Astrocyte (in vitro differentiated cells and primary cell): ENCODE measurements at regions not wholly inside any gene's neighbourhood (a gene's known extent, or its start where the extent isn't known, plus 50 kb on each side); places are given as distances from the start of the nearest gene placed in this dataset.

ENCODE experiments used
- DNase-seq: peaks from one replicate; pipeline ENCODE4 v3.0.0-alpha.2; 2010; ENCODE audit warnings: low read depth
- FAIRE-seq: peaks from 2 replicates; lab custom pipeline; 2011; peaks lifted over from hg19 to GRCh38; lab: Jason Lieb, UNC
- H2AFZ ChIP-seq: 2 replicates; pipeline ENCODE4 v1.6.0; 2012; ENCODE audit warnings: low read depth, low read length, inconsistent platforms
- H3K27ac ChIP-seq: 2 replicates; pipeline ENCODE4 v1.5.1; 2011; ENCODE audit warnings: low read depth, low read length, inconsistent platforms
- H3K27me3 ChIP-seq: 2 replicates; pipeline ENCODE4 v1.6.0; 2011; ENCODE audit warnings: low read length, inconsistent platforms; ENCODE audit not compliant: insufficient read depth
- H3K36me3 ChIP-seq: 2 replicates; pipeline ENCODE4 v1.5.1; 2011; ENCODE audit warnings: low read length, inconsistent platforms; ENCODE audit not compliant: insufficient read depth
- H3K4me1 ChIP-seq: 2 replicates; pipeline ENCODE4 v1.5.1; 2011; ENCODE audit warnings: low read length, inconsistent platforms; ENCODE audit not compliant: insufficient read depth
- H3K4me2 ChIP-seq: 2 replicates; pipeline ENCODE4 v1.6.0; 2012; ENCODE audit warnings: low read length, inconsistent platforms
- H3K4me3 ChIP-seq: 2 replicates; pipeline ENCODE4 v1.5.1; 2011; ENCODE audit warnings: low read depth, mild to moderate bottlenecking, low read length, inconsistent platforms; ENCODE audit not compliant: insufficient read depth
- H3K79me2 ChIP-seq: 2 replicates; pipeline ENCODE4 v1.6.0; 2012; ENCODE audit warnings: mild to moderate bottlenecking, low read length, inconsistent platforms; ENCODE audit not compliant: insufficient read depth
- H3K9ac ChIP-seq: 2 replicates; pipeline ENCODE4 v1.6.0; 2012; ENCODE audit warnings: mild to moderate bottlenecking, low read length, inconsistent platforms
- H3K9me3 ChIP-seq: 2 replicates; pipeline ENCODE4 v1.5.1; 2012; ENCODE audit warnings: low read depth, mild to moderate bottlenecking, low read length, inconsistent platforms; ENCODE audit not compliant: insufficient read depth
- H4K20me1 ChIP-seq: 2 replicates; pipeline ENCODE4 v1.6.0; 2012; ENCODE audit warnings: low read length, inconsistent platforms; ENCODE audit not compliant: insufficient read depth
- H3K27ac Mint-ChIP-seq: one replicate; pipeline ENCODE4 v1.8.0; 2021; ENCODE audit warnings: mild to moderate bottlenecking, mixed read lengths; ENCODE audit not compliant: unreplicated experiment
- H3K27me3 Mint-ChIP-seq: one replicate; pipeline ENCODE4 v1.8.0; 2021; ENCODE audit warnings: low read depth, mixed read lengths; ENCODE audit not compliant: unreplicated experiment
- H3K36me3 Mint-ChIP-seq: one replicate; pipeline ENCODE4 v1.8.0; 2021; ENCODE audit warnings: low read depth, mixed read lengths; ENCODE audit not compliant: unreplicated experiment
- H3K4me1 Mint-ChIP-seq: one replicate; pipeline ENCODE4 v1.8.0; 2021; ENCODE audit warnings: low read depth, mixed read lengths; ENCODE audit not compliant: unreplicated experiment
- H3K4me3 Mint-ChIP-seq: one replicate; pipeline ENCODE4 v1.8.0; 2021; ENCODE audit warnings: mild to moderate bottlenecking, moderate library complexity, mixed read lengths; ENCODE audit not compliant: unreplicated experiment
- H3K9me3 Mint-ChIP-seq: one replicate; pipeline ENCODE4 v1.8.0; 2021; ENCODE audit warnings: mild to moderate bottlenecking, mixed read lengths; ENCODE audit not compliant: unreplicated experiment
- EZH2 ChIP-seq: IDR thresholded peaks from 2 replicates; pipeline ENCODE4 v1.6.1; 2012; ENCODE audit warnings: mild to moderate bottlenecking, low read length, inconsistent platforms; ENCODE audit not compliant: insufficient read depth
- TF ChIP-seq, protein P1 (sequence below): IDR thresholded peaks from 2 replicates; pipeline ENCODE4 v1.5.1; 2011; ENCODE audit warnings: low read depth, mild to moderate bottlenecking, inconsistent platforms, low read length, moderate library complexity; ENCODE audit not compliant: insufficient read depth

DNA sequence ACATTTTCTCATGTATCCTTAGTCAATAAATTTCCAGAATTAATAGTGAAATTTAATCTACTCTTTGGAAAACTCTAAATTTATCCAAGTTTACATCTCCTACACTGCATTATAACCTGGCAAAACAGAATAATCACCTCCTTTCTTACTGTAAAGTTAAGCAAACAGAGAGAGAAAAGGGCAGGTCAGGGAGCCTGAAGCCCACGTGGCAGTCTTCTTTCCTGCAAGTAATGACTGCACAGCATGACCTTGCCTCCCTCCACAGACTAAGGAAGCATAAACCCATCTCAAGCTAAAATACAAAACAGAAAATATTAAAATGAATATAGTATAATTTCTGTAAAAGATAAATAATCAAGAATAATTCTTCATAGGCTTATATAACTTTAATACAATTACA lies 1153.0 kb downstream of the C4orf33 start:
- H3K4me3 Mint-ChIP-seq, result no peak overlapping the region
- Histone ChIP-seq H3K36me3 (no peaks in the 10 kb centered on the region), H3K79me2 (no peaks in the 10 kb centered on the region), H3K9me3 (no peaks in the 10 kb centered on the region), H3K9ac (no peak overlapping the region), H4K20me1 (no peaks in the 10 kb centered on the region), H3K4me3 (no peak overlapping the region), H3K27me3 (no peaks in the 10 kb centered on the region), H3K4me2 (no peak overlapping the region), H3K4me1 (no peaks in the 10 kb centered on the region), H3K27ac (no peak overlapping the region), H2AFZ (no peak overlapping the region)
- peaks cover 5% of the 10 kb centered on the region for H3K9me3 Mint-ChIP-seq
- H3K4me1 Mint-ChIP-seq, result no peaks in the 10 kb centered on the region
- no peak for FAIRE-seq
- H3K27me3 Mint-ChIP-seq, result no peaks in the 10 kb centered on the region
- no peak for DNase-seq
- H3K27ac Mint-ChIP-seq, result no peak overlapping the region
- TF ChIP-seq, protein P1, sequence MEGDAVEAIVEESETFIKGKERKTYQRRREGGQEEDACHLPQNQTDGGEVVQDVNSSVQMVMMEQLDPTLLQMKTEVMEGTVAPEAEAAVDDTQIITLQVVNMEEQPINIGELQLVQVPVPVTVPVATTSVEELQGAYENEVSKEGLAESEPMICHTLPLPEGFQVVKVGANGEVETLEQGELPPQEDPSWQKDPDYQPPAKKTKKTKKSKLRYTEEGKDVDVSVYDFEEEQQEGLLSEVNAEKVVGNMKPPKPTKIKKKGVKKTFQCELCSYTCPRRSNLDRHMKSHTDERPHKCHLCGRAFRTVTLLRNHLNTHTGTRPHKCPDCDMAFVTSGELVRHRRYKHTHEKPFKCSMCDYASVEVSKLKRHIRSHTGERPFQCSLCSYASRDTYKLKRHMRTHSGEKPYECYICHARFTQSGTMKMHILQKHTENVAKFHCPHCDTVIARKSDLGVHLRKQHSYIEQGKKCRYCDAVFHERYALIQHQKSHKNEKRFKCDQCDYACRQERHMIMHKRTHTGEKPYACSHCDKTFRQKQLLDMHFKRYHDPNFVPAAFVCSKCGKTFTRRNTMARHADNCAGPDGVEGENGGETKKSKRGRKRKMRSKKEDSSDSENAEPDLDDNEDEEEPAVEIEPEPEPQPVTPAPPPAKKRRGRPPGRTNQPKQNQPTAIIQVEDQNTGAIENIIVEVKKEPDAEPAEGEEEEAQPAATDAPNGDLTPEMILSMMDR, result no peak
- no peak for TF ChIP-seq EZH2
- no peaks in the 10 kb centered on the region for H3K36me3 Mint-ChIP-seq

DNA sequence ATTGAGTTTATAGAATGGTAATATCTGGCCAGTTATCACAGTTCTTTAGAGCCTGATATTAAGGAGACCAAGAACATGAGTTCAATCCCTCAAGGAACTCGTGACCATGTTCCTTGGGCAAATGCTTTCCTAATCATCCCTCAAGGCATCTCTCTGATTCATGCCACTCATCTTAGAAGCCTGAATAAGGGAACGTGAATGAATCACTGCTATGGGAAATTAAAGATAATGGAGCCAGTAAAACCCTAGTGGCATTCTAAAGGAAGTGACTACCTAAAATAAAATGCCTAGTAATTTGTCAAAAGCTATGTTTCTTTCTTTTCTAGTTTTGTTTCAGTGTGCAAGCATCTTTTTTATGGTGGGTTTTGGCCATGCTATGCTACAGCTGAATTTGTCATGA lies 1161.3 kb downstream of the C4orf33 start:
- peak overlapping the region; percentile 40 for H3K27ac ChIP-seq
- peak; percentile 81 for DNase-seq
- H3K4me1 Mint-ChIP-seq, result no peaks in the 10 kb centered on the region

DNA sequence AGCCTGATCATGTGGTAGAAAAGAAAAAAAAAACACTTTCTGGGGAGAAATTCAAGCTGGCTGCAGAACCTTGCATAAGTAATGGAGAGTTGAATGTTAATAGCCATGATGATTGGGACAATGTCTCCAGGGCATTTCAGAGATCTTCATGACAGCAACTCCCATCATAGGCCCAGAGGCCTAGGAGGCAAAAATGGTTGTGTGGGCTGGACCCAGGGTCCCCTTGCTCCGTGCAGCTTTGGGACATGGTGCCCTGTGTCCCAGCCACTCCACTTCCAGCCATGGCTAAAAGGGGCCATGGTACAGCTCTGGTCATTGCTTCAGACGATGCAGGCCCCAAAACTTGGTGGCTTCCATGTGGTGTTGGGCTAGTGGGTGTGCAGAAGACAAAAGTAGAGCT lies 1170.9 kb downstream of the C4orf33 start:
- H3K4me1 ChIP-seq, result no peaks in the 10 kb centered on the region
- H3K36me3 ChIP-seq, result no peaks in the 10 kb centered on the region
- peaks cover 10% of the 10 kb centered on the region for H3K9me3 Mint-ChIP-seq
- H3K27me3 ChIP-seq, result no peaks in the 10 kb centered on the region
- H3K4me3 ChIP-seq, result no peak overlapping the region
- no peak for FAIRE-seq
- no peaks in the 10 kb centered on the region for H3K4me1 Mint-ChIP-seq
- no peak overlapping the region for H3K27ac Mint-ChIP-seq
- H3K4me3 Mint-ChIP-seq, result no peak overlapping the region
- no peaks in the 10 kb centered on the region for H3K36me3 Mint-ChIP-seq
- H3K27ac ChIP-seq, result no peak overlapping the region
- H3K27me3 Mint-ChIP-seq, result no peaks in the 10 kb centered on the region
- no peak overlapping the region for H2AFZ ChIP-seq
- H3K9me3 ChIP-seq, result peaks cover 3% of the 10 kb centered on the region
- no peak overlapping the region for H3K9ac ChIP-seq
- H3K79me2 ChIP-seq, result no peaks in the 10 kb centered on the region
- TF ChIP-seq, protein P1, result no peak
- TF ChIP-seq EZH2, result no peak
- no peak overlapping the region for H3K4me2 ChIP-seq
- no peak for DNase-seq
- no peaks in the 10 kb centered on the region for H4K20me1 ChIP-seq

More for the DNA sequence above, 1161.3 kb downstream of the C4orf33 start:
- Histone ChIP-seq H3K79me2 (no peaks in the 10 kb centered on the region), H2AFZ (peak overlapping the region; percentile 58), H3K9ac (no peak overlapping the region), H3K4me2 (peak overlapping the region; percentile 34), H3K9me3 (no peaks in the 10 kb centered on the region), H3K4me3 (no peak overlapping the region), H3K4me1 (peaks cover 6% of the 10 kb centered on the region), H3K27me3 (no peaks in the 10 kb centered on the region), H3K36me3 (no peaks in the 10 kb centered on the region), H4K20me1 (no peaks in the 10 kb centered on the region)
- TF ChIP-seq, protein P1, result peak; percentile 18
- TF ChIP-seq EZH2, result no peak
- no peaks in the 10 kb centered on the region for H3K9me3 Mint-ChIP-seq
- no peak for FAIRE-seq
- no peak overlapping the region for H3K27ac Mint-ChIP-seq
- no peaks in the 10 kb centered on the region for H3K36me3 Mint-ChIP-seq
- H3K4me3 Mint-ChIP-seq, result no peak overlapping the region
- no peaks in the 10 kb centered on the region for H3K27me3 Mint-ChIP-seq
